GM12865 (cell line): ENCODE measurements at regions not wholly inside any gene's neighbourhood (a gene's known extent, or its start where the extent isn't known, plus 50 kb on each side); places are given as distances from the start of the nearest gene placed in this dataset.

Experiments
- DNase-seq: peaks from one replicate; pipeline ENCODE4 v3.0.0; 2010; ENCODE audit warnings: low read depth
- H3K4me3 ChIP-seq: 2 replicates; pipeline ENCODE4 v1.5.1; 2011; ENCODE audit warnings: mild to moderate bottlenecking, low read depth, low read length, control low read depth
- CTCF ChIP-seq: IDR thresholded peaks from 2 replicates; pipeline ENCODE4 v1.5.1; 2011; ENCODE audit warnings: low read length, control low read depth, low read depth, inconsistent platforms; ENCODE audit not compliant: insufficient read depth; ENCODE audit errors: missing control alignments

GRCh38 chr12:66061076-66061475 lies 69.5 kb downstream of the LLPH start:
- DNase-seq = no peak
- TF ChIP-seq CTCF = no peak
- no peak overlapping the region for H3K4me3 ChIP-seq

- no peak for DNase-seq
- no peak overlapping the region for H3K4me3 ChIP-seq
- TF ChIP-seq CTCF = no peak
Observed at GRCh38 chr12:66060163-66060907, 70.2 kb downstream of the LLPH start.

- TF ChIP-seq CTCF = no peak
- DNase-seq = no peak
- no peak overlapping the region for H3K4me3 ChIP-seq
Observed at GRCh38 chr12:66059666-66060065, 70.9 kb downstream of the LLPH start.

GRCh38 chr12:66058554-66058953 lies 72.0 kb downstream of the LLPH start:
- TF ChIP-seq CTCF = no peak
- no peak overlapping the region for H3K4me3 ChIP-seq
- DNase-seq = peak; percentile 64

- DNase-seq = peak; percentile 84
Observed at GRCh38 chr12:66055837-66056319, 74.7 kb downstream of the LLPH start.

GRCh38 chr12:66052988-66053615 lies 77.4 kb downstream of the LLPH start:
- no peak for TF ChIP-seq CTCF
- DNase-seq = peak; percentile 77
- H3K4me3 ChIP-seq = no peak overlapping the region

More at GRCh38 chr12:66055837-66056319, 74.7 kb downstream of the LLPH start:
- no peak overlapping the region for H3K4me3 ChIP-seq
- TF ChIP-seq CTCF = no peak

GRCh38 chr12:66051361-66051760 lies 79.2 kb downstream of the LLPH start:
- H3K4me3 ChIP-seq = no peak overlapping the region
- no peak for TF ChIP-seq CTCF
- DNase-seq = no peak
